ENCODE measurements at regions not wholly inside any gene's neighbourhood (a gene's known extent, or its start where the extent isn't known, plus 50 kb on each side); places are given as distances from the start of the nearest gene placed in this dataset.
A peak's percentile ranks its signal among the peaks of the same experiment; 100 is the strongest.
"Not testable (repeated sequence)": the region's sequence is repeated elsewhere in the genome, so short reads cannot be mapped to it uniquely, and the experiment has no call there.

DNA sequence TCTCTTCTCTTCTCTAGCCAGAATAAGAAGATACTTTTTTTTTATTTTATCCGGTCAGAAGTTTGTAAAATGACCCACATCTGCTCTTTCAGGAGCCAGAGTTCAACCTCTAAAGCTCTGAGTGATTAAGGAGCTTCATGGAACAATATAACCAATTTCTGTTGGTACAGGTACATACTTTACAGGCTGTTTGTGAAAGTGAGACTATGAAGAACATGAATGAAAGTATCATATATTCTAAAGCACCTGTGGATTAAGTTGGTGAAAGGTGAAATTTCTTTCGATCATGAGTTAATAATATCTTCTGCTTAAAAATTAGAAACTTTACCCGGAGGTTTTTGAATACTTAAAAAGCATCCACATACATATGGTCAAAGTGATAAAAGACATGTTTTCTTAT, 65.2 kb downstream of the DMRT2 start:
- DNase-seq: no peak

DNA sequence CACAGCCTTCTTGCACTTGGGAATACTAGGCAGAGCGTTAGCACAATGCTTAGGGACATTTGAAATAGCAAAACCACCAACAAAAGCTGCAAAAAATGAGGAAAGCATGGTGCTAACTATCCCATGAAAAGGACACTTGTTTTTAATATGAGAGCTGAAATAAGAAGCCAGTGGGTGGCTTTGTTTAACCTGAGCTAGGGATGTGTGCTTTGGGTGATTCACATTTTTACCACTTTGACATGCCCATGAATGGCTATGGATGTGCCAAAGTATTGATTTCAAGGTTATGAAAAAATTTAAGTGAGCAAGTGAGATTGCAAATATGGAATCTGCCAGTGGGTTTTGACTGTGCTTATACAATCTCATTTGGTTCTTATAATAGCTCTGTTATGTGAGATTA, 67.3 kb downstream of the DMRT2 start:
- no peak for DNase-seq

DNA sequence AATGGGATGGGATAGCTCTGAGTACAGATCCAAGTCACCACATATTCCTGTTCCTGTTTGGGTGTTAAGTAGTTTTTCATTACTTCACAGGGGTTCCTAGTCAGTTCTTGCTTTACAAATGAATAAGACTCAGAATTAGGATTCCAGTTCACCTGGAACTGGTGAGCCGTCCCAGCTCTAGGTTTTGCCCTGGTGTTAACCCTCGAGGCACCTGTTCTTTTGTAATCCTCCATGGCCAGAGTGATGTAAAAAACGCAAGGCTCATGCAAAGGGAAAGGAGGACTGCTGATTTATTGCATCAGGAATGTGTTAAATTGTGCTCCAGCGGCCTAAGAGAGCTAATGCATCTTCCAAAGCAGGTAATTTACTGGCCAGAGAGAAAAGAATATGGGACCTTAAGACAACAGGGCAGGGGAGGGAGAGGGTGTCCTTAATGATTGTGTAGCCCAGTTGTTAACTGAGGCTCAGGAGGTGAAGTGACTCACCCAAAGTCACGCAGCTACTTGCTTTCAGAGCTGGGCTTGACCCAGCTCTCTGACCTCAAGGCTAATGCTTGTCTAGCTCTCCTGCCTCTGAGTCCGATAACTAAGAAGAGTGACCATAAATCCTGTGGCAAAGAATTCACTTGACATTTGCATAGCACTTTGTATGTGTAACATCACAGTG, 70.5 kb downstream of the DMRT2 start:
- no peak for DNase-seq

DNA sequence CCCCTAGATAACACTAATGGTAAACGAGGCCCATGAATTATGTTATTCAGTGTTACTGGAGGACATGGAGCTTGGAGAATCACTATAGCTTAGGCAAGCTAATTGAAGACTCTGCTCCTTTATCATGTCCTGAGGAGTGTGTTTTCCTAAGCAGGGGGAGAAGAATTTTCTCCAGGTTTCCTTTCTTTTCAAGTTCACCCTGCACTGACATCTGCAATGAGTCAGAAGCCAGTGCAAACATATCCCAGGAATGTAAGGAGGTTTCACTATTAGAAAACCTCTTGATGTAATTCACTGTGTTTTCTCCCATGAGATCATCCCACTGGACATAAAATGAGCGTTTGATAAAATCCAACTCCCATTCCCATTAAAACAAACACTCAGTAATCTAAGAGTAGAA, 75.6 kb downstream of the DMRT2 start:
- DNase-seq: no peak

DNA sequence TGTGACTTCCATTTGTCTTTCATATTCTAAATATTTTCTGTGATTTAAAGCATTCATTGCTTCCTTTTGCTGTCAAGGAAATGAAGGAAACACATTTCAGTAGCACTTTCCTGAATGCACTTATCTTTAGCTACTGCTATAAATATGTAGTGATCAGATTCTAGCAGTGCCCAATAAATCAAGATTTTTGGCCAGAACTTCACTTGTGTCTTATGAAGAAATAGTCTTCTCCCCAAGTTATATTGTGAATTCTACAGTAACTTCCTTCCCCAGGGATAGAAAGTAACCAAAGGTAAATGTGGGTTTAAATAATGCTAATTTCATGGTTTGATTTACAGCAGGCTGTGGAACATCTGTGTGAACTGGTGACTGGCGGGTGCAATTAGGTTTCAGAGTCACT, 77.9 kb downstream of the DMRT2 start:
- no peak for DNase-seq

DNA sequence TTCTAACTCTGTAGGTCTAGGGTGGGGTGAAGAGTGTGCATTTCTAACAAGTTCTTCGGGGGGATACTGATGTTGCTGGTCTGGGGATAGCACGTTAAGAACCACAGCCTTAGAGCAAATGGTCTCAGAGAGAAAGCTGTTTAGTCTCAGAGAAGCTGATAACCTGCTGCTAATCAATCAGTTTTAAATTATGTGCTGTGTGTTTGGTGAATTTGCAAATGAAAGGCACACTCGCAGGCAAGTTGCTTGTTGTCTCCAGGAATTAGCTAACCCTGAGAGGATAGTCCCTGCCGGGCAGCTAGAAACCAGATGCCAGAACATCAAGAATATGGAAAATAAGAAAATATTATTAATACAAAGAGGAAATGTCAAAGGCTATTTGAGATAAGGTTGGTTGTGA, 79.2 kb downstream of the DMRT2 start:
- no peak for DNase-seq

DNA sequence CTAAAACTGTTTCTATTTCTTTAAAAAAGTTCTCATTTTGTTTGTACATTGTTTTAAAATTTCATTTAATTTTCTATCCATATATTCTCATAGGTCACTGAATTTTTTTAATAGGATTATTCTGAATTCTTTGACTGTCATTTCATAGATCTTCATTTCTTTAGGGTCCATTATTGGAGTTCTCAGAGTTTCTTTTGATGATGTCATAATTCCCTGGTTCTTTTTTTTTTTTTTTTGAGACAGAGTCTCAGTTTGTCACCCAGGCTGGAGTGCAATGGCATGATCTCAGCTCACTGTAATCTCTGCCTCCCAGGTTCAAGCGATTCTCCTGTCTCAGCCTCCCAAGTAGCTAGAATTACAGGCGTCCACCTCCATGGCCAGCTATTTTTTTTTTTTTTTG, 89.9 kb downstream of the DMRT2 start:
- DNase-seq: no peak

DNA sequence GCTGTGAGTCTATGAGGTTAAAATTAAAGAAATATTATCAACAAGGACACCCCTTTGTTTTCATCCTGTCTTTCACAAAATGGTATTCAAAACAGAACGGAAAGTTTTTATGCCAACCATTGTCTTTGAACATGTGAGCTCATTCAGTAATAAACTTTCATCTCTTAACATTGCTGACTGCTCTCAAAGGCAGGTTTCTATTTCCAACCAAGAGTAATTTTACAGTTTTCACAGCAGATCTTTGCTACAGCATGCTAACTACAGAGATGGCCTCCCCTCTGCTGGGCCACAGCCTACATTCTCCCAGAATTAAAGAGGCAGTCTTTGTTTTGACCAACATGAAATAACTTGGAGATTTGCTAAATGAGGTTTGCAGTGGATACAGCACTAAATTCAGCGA, 101.5 kb downstream of the DMRT2 start:
- DNase-seq: no peak

DNA sequence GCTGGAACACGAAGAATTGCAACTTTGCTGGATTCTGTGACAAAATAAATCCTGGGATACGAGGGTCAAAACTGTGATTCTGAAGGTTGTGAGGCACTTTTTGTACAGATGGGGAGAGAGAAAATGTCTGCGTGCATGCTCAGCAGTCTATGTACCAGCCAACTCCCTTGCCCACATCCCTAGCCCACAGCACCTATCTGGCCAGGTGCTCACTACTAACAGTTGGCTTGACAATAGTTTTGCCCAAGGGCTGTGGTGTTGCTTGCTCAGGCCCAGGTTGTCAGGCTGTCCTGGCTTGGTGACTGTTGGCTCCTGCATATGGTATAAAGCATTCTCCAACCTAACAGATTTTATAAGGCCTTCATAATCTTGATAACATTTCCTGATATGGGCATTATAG, 102.0 kb downstream of the DMRT2 start:
- DNase-seq: no peak

DNA sequence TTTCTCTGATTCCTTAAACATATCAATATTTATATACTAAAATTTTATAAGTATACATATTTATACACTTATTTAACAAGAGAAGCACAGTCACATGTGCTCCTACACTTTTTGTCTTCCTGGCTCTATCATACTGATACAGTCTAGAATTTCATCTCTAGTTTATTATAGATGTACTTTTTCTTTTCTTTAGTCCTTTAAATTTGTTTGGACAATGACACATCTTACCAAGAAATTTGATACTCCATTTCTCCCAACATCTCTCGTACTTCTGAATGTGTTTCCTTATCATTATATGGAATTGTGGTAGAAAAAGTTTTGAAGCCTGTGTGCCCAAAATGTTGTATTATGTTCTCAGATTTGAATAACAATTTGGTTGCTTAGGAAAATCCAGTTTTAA, 104.6 kb downstream of the DMRT2 start:
- DNase-seq: no peak

DNA sequence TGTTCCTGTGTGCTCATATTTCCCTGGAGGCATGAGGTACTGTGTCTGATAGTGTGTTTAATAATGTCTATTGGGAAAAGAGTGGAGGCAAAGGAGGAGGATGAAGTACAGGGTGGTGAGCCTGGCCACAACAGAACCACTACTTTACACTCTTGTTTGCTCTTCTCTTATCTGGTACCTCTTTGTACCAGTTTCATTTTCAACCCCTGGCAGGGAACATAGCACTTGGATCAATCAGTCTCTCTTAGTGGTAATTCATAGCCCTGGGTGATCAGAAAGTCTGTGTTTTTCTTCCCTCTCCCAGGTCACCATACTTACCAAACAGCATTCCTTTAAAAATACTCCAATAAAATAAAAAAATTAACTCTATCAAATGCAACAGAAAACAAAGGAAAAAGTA, 105.4 kb downstream of the DMRT2 start:
- no peak for DNase-seq

DNA sequence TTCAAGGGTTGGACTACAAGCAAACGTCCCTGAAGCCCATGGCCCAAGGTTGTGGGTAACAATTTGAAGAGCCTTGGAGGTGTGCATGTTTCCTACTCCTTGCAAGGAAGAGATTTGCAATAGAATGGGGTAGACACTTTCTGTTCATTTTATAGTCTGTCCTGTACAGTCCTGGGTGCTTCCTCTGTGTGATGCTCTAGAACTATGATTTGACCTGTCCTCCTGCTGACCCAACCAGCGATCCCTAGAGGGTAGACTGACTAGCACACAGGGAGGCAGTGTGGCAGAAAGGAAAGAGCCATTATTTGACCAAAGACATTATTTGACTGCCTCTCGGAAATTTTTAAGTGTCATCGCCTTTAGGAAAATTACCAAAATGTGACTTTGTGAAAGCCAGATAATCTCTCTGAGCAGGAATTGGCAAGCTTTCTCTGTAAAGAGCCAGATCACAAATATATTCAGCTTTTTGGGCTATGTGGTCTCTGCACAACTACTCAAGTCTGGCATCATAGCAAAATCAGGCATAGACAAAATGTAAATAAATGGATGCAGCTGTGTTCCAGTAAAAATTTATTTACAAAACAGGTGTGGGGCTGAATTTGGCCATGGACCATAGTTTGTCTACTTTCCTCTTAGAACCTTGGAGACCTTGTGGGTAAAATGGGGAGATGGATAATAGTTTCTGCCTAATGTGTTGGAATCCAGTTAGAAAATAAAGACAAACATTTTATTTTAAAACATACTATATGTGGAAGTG, 106.8 kb downstream of the DMRT2 start:
- no peak for DNase-seq

DNA sequence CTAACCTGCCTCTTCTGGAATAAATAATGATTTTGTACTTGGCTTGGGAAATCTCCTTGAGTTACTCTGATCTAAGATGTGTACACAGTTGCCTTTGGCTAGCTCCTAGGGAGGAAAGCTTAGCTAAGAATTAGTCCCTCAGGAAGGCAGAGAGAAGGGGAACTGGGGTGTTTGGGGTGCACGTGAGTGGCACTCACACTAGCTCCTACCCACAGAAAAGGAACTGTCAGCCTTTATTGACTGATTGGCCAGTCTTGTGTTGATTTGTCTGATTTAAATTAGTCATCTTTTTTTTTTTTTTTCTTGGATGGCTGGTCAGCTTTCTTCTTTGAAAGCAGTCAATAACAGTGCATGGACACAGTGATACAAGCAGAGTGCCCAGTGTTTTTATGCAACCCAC, 107.7 kb downstream of the DMRT2 start:
- no peak for DNase-seq

DNA sequence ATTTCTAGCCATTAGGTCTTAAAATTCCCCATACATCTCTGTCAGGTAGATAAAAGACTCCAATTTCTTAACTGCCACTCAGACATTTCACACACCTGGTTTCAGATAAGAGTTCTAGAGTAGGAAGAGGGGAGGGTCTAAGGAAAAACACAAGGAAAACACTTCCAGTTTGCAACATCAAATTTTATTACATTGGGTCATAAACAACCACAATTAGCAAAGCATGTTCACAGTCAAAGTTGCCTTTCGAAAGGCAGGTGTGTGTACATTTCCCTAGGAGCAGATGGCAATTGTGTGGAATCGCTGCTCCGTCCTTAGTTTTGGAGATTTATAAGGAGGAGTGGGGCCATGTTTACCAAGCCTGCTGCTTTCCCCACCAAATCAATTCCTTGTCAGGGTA, 120.8 kb downstream of the DMRT2 start:
- DNase-seq: peak; percentile 40

DNA sequence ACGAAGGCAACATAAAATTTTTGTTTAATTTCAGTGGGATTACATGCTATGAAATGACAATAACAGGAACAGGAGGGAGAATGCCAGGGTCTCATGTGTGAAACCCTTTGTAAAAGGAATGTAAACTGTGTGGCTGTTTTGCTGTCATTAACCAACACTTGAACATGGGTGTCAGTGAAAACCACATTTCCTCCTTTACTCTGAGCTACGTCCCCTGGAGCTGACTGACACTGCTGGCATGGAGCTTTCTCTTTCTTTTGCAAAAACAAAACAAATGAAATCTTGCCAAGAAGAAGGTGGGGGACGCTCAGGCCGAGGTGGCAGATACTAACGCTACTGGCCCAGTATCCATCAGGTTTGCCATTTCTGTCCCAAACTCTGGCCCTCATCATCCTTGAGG, 121.4 kb downstream of the DMRT2 start:
- no peak for DNase-seq

DNA sequence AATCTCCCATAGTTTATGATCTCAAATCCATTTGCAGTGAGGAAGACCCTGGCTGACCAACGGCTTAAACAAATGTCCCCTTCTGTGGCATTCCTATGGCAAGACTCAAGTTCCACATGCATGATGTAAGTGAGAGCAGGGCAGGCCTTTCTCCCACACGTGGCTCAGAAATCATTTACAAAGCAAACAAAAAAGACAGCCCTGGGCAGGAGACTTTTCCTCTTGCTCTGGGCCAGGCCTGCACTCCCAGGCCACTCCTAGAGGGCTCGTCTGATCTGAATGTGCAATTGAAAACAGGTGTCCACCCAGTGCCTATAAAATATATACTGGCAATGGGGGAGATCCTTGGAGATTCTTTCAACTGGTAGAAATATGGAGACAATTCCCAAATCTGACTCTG, 123.1 kb downstream of the DMRT2 start:
- no peak for DNase-seq

DNA sequence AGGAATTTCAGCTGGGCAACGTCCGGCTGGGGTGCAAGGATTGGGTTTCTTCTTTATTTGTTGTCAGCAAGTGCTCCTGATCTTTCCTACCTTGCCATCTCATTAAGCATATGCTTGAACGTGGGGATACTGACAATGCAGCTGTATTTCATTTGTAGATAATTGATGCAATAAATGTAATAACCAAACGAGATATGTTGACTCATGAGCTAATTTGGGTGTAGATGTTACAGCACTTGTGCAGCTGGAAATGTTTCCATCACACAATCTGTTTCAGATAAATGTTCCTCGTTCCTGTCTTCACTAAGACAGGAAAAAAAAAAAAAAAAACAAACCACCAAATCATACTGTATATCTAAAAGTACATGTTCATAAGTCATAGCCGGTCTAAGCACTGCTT, 123.8 kb downstream of the DMRT2 start:
- peak; percentile 79 for DNase-seq

DNA sequence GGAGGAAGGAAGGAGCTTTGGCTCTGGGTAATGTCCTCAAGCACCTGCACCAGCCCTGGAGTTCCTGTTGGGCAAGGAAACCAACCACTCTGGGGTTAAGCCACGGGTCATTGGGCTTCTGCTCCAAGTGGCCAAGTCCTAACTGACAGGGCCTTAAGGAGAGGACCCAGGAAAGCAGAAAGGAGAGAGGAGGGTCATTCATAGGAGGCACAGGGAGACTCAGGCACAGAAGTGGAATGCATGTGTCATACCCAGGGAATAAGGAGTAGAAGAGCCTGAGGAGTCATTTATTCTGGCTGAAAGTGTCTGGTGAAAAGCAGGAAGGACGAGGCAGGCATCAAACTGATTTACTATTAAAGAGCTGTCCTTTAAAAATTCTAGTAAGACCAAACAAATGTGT, 129.2 kb downstream of the DMRT2 start:
- no peak for DNase-seq

DNA sequence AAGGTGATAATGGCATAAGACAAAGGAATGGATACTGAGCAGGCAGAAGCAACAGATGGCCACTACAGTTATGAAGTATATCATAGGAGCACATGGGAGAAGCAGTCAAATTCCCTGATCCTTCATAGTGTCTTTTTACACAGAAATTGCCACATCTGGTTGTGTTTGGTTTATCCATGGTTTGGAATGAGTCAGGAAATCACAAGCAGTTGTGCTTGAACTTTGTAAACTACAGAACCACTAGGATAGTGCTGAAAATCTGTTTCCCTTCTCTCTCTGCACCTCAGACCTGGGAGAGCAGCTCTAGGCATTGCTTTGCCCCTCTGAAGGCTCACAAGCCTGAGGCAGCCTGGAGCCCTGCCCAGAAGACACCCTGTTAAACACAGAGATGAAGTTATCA, 134.0 kb downstream of the DMRT2 start:
- no peak for DNase-seq

DNA sequence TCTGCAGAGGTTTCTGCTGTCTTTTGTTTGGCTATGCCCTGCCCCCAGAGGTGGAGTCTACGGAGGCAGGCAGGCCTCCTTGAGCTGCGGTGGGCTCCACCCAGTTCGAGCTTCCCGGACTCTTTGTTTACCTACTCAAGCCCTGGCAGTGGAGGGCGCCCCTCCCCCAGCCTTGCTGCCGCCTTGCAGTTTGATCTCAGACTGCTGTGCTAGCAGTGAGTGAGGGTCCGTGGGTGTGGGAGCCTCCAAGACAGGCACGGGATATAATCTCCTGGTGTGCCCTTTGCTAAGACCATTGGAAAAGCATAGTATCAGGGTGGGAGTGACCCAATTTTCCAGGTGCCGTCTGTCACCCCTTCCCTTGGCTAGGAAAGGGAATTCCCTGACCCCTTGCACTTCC, 137.0 kb downstream of the DMRT2 start:
- not testable (repeated sequence) for DNase-seq

DNA sequence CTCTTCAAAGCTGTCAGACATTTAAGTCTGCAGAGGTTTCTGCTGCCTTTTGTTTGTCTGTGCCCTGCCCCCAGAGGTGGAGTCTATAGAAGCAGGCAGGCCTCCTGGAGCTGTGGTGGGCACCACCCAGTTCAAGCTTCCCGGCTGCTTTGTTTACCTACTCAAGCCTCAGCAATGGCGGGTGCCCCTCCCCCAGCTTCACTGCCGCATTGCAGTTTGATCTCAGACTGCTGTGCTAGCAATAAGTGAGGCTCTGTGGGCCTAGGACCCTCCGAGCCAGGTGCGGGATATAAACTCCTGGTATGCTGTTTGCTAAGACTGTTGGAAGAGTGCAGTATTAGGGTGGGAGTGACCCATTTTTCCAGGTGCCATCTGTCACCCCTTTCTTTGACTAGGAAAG, 145.5 kb downstream of the DMRT2 start:
- not testable (repeated sequence) for DNase-seq

DNA sequence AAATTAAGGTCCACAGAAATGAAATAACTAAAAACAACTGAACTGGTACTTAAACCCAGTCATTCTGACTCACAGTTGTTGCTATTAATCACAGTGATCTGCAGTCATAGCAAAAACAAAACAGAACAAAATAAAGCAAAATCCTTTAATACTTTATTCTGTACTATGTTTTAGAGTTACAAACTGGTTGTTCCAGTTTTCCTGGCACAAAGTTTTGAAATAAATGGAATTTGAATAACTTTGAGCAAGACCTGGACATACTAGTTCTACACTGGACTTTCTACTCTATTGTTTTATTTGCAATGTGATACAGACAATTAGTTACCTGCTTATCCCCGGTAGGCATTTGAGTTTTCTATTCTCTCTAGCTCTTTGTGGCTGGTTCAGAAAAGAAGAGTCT, 147.9 kb downstream of the DMRT2 start:
- no peak for DNase-seq

DNA sequence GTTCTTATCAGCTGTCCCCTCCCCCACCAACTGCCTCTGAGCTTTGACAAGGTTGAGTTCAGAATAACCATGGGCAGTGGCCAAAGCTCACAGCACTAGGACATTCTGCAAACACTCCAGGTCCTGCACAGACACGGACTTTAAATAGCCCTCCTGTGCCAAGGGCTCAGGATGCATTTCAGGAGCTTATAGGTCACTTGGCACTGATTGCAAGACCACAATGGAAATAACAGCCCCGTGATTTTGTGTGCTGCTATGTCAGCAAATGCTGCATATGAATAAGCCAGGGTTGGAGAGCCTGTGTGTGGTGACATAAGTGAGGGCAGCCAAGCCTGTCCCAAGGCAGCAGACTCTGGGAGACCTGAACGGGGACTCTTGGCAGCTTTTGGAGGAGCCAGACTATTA, 150.7 kb downstream of the DMRT2 start:
- no peak for DNase-seq

DNA sequence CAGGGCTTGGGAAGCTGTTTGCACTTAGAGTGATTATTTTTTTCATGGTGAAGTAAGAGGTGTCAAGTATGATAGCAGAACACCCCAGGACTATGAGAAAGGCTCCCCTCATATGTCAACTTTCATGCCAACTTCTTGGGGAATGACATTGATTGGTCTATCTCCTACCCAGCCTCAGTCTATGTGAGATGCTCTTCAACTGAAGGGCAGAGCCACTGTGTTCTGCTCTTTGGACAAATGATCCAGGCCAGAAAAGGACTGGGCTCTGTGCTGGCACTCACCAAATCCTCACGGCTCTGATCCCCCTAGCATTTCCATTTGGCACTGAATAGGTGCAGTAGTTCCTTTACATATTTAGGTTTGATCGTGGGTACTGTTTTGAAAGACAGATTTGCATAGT, 151.1 kb downstream of the DMRT2 start:
- no peak for DNase-seq

DNA sequence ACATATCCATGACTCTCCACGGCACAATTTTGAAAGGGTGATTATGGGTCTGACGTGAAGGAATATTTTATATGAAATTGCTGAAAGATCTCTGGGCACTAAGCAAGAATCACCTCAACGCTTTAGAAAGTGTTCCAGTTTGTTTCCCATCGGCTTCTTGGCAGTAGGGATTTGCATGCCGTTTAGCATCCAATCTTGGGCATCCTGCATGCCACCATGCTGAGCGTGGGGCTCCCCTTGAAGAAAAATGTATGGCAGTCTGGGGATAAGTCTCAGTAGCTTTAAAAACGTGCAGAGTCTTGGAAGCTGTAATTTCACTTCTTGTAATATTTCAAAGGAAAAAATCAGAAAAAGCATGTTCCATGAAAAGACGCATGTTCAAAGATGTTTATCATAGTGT, 151.7 kb downstream of the DMRT2 start:
- no peak for DNase-seq

Measured in NCI-H748 treated with DMSO at 0.1 percent for 48 hours (cell line).